Smooth muscle cell (in vitro differentiated cells): ENCODE measurements at regions not wholly inside any gene's neighbourhood (a gene's known extent, or its start where the extent isn't known, plus 50 kb on each side); places are given as distances from the start of the nearest gene placed in this dataset.
A peak's percentile ranks its signal among the peaks of the same experiment; 100 is the strongest.

Experiments used
- DNase-seq: peaks from one replicate; lab custom pipeline; 2025; ENCODE audit not compliant: unreplicated experiment; lab: John Stamatoyannopoulos, UW
- H2AFZ ChIP-seq: fragments of 200-600 bp; sonication (generic); 2 replicates; pipeline ENCODE4 v1.6.0; 2016; ENCODE audit warnings: antibody characterized with exemption, low read depth, mild to moderate bottlenecking
- H3F3A ChIP-seq: fragments of 200-600 bp; sonication (generic); 2 replicates; pipeline ENCODE4 v1.6.0; 2017; ENCODE audit warnings: antibody characterized with exemption, low read depth
- H3K27ac ChIP-seq: fragments of 200-600 bp; sonication (generic); 2 replicates; pipeline ENCODE4 v1.5.1; 2016; ENCODE audit warnings: low read depth, mild to moderate bottlenecking
- H3K27me3 ChIP-seq: fragments of 200-600 bp; sonication (generic); 2 replicates; pipeline ENCODE4 v1.6.1; 2016; ENCODE audit warnings: low read depth, mild to moderate bottlenecking
- H3K36me3 ChIP-seq: fragments of 200-600 bp; sonication (generic); 2 replicates; pipeline ENCODE4 v1.5.1; 2016; ENCODE audit warnings: low read depth
- H3K4me1 ChIP-seq: fragments of 200-600 bp; sonication (generic); 2 replicates; pipeline ENCODE4 v1.5.1; 2016; ENCODE audit warnings: low read depth
- H3K4me2 ChIP-seq: fragments of 200-600 bp; sonication (generic); 2 replicates; pipeline ENCODE4 v1.6.0; 2016; ENCODE audit warnings: mild to moderate bottlenecking
- H3K4me3 ChIP-seq: fragments of 200-600 bp; sonication (generic); 2 replicates; pipeline ENCODE4 v1.5.1; 2016; ENCODE audit warnings: mild to moderate bottlenecking
- H3K79me2 ChIP-seq: fragments of 200-600 bp; sonication (generic); 2 replicates; pipeline ENCODE4 v1.6.0; 2016; ENCODE audit warnings: low read depth, mild to moderate bottlenecking
- H3K9ac ChIP-seq: fragments of 200-600 bp; sonication (generic); 2 replicates; pipeline ENCODE4 v1.6.0; 2016; ENCODE audit warnings: low read depth
- H3K9me3 ChIP-seq: fragments of 200-600 bp; sonication (generic); replicated peaks from 2 replicates; pipeline ENCODE4 v1.5.1; 2016; ENCODE audit warnings: low read depth
- H4K20me1 ChIP-seq: fragments of 200-600 bp; sonication (generic); 2 replicates; pipeline ENCODE4 v1.6.0; 2016; ENCODE audit warnings: low read depth
- CTCF ChIP-seq: fragments of 200-600 bp; sonication (generic); IDR thresholded peaks from 2 replicates; pipeline ENCODE4 v1.5.1; 2017; ENCODE audit warnings: borderline replicate concordance, mild to moderate bottlenecking, antibody characterized with exemption; ENCODE audit not compliant: insufficient read depth, poor library complexity, severe bottlenecking
- whole genome bisulfite sequencing: methylation state at CpG from one replicate; pipeline ENCODE4 v1.1.7; 2016; ENCODE audit warnings: low lambda C conversion rate; 5-methylcytosine and 5-hydroxymethylcytosine counted together

DNA sequence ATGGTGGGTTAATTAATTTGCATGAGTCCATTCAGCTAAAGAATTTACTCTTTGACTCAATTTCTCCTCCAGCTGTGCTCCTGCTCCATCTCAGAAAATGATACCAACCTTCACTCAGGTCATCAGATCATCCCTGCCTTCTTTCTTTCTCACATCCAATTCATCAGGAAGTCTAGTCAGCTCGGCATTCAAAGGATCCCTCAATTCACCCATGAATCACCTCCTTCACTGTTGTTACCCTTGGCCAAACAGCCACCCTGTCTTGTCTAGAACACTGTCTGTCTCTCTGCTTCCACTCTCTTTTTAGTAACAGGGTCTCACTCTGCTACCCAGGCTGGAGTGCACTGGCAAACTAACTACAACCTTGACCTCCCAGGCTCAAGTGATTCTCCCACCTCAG lies 337.4 kb upstream of the SFRP2 start:
- no peak for TF ChIP-seq CTCF
- no peaks in the 10 kb centered on the region for H3F3A ChIP-seq
- H4K20me1 ChIP-seq, result no peaks in the 10 kb centered on the region
- no peaks in the 10 kb centered on the region for H3K27me3 ChIP-seq
- DNase-seq, result no peak
- no peak overlapping the region for H3K9ac ChIP-seq
- H3K9me3 ChIP-seq, result no peaks in the 10 kb centered on the region
- no peak overlapping the region for H2AFZ ChIP-seq
- H3K4me1 ChIP-seq, result no peaks in the 10 kb centered on the region
- no peak overlapping the region for H3K4me3 ChIP-seq
- 78% methylated on average over 1 of the region's 1 CpG for WGBS
- no peak overlapping the region for H3K4me2 ChIP-seq
- H3K79me2 ChIP-seq, result no peaks in the 10 kb centered on the region
- no peak overlapping the region for H3K27ac ChIP-seq
- no peaks in the 10 kb centered on the region for H3K36me3 ChIP-seq

GRCh38 chr4:154125340-154125739 lies 336.5 kb upstream of the SFRP2 start:
- no peak for TF ChIP-seq CTCF
- H3K27ac ChIP-seq, result no peak overlapping the region
- 78% methylated on average over 3 of the region's 3 CpGs for WGBS
- H3K36me3 ChIP-seq, result no peaks in the 10 kb centered on the region
- no peak for DNase-seq
- H3K9me3 ChIP-seq, result no peaks in the 10 kb centered on the region
- H4K20me1 ChIP-seq, result no peaks in the 10 kb centered on the region
- H2AFZ ChIP-seq, result no peak overlapping the region
- H3F3A ChIP-seq, result no peaks in the 10 kb centered on the region
- H3K27me3 ChIP-seq, result no peaks in the 10 kb centered on the region
- H3K9ac ChIP-seq, result no peak overlapping the region
- H3K4me3 ChIP-seq, result no peak overlapping the region
- no peaks in the 10 kb centered on the region for H3K79me2 ChIP-seq
- no peaks in the 10 kb centered on the region for H3K4me1 ChIP-seq
- H3K4me2 ChIP-seq, result peak overlapping the region; percentile 67

- Histone ChIP-seq H3K4me3 (no peak overlapping the region), H3K4me1 (no peaks in the 10 kb centered on the region), H3K36me3 (no peaks in the 10 kb centered on the region), H4K20me1 (no peaks in the 10 kb centered on the region), H3F3A (no peaks in the 10 kb centered on the region), H3K9ac (no peak overlapping the region), H3K27me3 (no peaks in the 10 kb centered on the region), H2AFZ (no peak overlapping the region), H3K27ac (peak overlapping the region; percentile 55), H3K4me2 (peak overlapping the region; percentile 67), H3K79me2 (no peaks in the 10 kb centered on the region), H3K9me3 (no peaks in the 10 kb centered on the region)
- DNase-seq, result no peak
- 47% methylated on average over 4 of the region's 4 CpGs for WGBS
- TF ChIP-seq CTCF, result no peak
These were observed 335.8 kb upstream of the SFRP2 start for GRCh38 chr4:154124539-154125255.

GRCh38 chr4:154123897-154124296 lies 335.0 kb upstream of the SFRP2 start:
- Histone ChIP-seq H3K9me3 (no peaks in the 10 kb centered on the region), H3K4me3 (no peak overlapping the region), H3K36me3 (no peaks in the 10 kb centered on the region), H4K20me1 (no peaks in the 10 kb centered on the region), H3K9ac (no peak overlapping the region), H3K79me2 (no peaks in the 10 kb centered on the region), H3K27ac (peak overlapping the region; percentile 55), H3K4me2 (no peak overlapping the region), H2AFZ (no peak overlapping the region), H3K4me1 (no peaks in the 10 kb centered on the region), H3K27me3 (no peaks in the 10 kb centered on the region), H3F3A (no peaks in the 10 kb centered on the region)
- no peak for TF ChIP-seq CTCF
- 90% methylated on average over 3 of the region's 3 CpGs for WGBS
- DNase-seq, result no peak
